Skeletal muscle tissue (tissue), 3 donors: ENCODE measurements at regions not wholly inside any gene's neighbourhood (a gene's known extent, or its start where the extent isn't known, plus 50 kb on each side); places are given as distances from the start of the nearest gene placed in this dataset.
A peak's percentile ranks its signal among the peaks of the same experiment; 100 is the strongest.

Experiments used
- H3K27ac ChIP-seq: one replicate; pipeline ENCODE4 v1.7.0; 2013; ENCODE audit warnings: mild to moderate bottlenecking, low read depth, low read length, inconsistent platforms
- H3K27me3 ChIP-seq, 3 donors: one replicate each; pipeline ENCODE4 v1.7.0; 2013; ENCODE audit warnings: low read length in 3 of 3; ENCODE audit not compliant: control insufficient read depth in 3 of 3, insufficient read depth in 3 of 3
- H3K36me3 ChIP-seq, 3 donors: one replicate each; pipeline ENCODE4 v1.7.0; 2013; ENCODE audit warnings: low read length in 3 of 3; ENCODE audit not compliant: control insufficient read depth in 3 of 3, insufficient read depth in 3 of 3
- H3K4me1 ChIP-seq, 3 donors: one replicate each; pipeline ENCODE4 v1.7.0; 2013; ENCODE audit warnings: low read length in 3 of 3, mild to moderate bottlenecking in 3 of 3; ENCODE audit not compliant: control insufficient read depth in 3 of 3, insufficient read depth in 3 of 3
- H3K4me3 ChIP-seq, 3 donors: one replicate each; pipeline ENCODE4 v1.7.0; 2013; ENCODE audit warnings: low read length in 3 of 3
- H3K9ac ChIP-seq, 3 donors: one replicate each; pipeline ENCODE4 v1.7.0; 2013; ENCODE audit warnings: low read length in 3 of 3, mild to moderate bottlenecking in 3 of 3, moderate library complexity in 2 of 3, low read depth in 1 of 3
- H3K9me3 ChIP-seq, 3 donors: one replicate each; pipeline ENCODE4 v1.7.0; 2013; ENCODE audit warnings: low read length in 3 of 3; ENCODE audit not compliant: control insufficient read depth in 3 of 3
- donor health status: Osteomylitis.

DNA sequence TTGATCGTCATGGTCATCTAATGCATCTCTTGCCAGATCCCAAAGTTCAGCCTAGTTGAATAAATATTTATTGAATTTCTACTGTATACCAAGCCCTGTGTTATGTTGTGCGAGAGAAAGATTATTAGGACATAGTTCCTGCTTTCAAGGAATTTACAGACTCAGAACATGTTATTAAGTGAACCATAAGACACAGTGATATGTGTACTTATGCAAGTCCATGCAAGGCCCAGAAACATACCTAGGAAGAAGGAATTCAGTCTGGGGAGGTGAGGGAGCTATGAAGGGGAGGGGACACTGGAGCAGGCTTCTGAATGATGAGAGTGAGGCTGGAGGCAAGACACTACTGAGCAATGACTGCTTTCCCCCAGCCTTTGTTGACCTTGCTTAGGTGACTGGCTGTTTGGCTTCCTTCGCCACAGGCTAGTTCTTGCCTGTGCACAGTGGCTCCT is 81.4 kb downstream of the ACAA2 start:
- peaks cover 5 to 14% (median 8%) of the 10 kb centered on the region in 3 donors for H3K4me1 ChIP-seq
- no peaks in the 10 kb centered on the region for H3K9me3 ChIP-seq
- H3K9ac ChIP-seq = no peak overlapping the region
- no peak overlapping the region for H3K4me3 ChIP-seq
- no peaks in the 10 kb centered on the region for H3K36me3 ChIP-seq
- peaks cover 0 to 2% (median 0%) of the 10 kb centered on the region in 3 donors for H3K27me3 ChIP-seq
- H3K27ac ChIP-seq = no peak overlapping the region

DNA sequence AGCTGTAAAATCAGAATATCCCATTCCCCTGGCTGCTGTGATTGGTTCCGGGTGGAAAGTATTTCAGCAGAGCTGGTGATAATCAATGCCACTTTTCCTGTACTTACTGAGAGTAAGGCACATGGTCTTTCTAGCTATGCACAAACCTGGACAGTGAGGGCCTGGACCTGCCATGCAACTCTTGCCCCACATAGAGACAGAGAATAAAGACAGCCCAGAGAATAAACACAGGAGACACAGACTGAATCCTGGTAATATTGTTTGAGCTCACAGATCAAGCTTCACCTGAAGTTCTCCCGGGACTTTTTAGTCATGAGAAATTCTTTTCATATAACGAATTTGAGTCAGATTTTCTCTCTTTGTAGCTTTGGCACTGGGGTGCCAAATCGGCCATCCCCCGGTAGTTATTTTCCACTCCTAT is 81.9 kb downstream of the ACAA2 start:
- Histone ChIP-seq H3K9me3 (no peaks in the 10 kb centered on the region), H3K27ac (no peak overlapping the region), H3K36me3 (no peaks in the 10 kb centered on the region), H3K4me3 (no peak overlapping the region), H3K4me1 (peaks cover 5 to 17% (median 8%) of the 10 kb centered on the region in 3 donors), H3K27me3 (no peaks in the 10 kb centered on the region), H3K9ac (no peak overlapping the region)

DNA sequence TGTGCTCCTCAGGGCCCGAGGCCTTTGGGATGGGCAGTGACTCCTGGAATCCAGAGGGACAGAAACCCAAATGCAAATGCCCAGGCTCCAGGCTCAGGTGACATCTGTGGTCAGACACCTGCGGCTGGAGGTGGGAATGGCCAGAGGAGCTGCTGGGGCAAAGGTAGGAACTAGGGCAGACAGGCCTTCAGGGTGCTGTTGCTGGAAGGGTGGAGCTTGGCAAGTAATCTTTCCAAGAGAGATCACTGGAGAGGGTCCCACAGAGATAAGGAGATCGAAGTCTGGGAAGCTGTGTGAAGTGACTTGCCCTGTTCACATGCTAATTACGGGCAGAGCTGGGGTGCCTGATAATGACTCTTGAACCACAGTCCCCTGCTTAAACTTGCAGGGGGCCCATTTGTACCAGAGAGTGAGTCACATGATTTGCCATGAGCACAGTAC is 82.4 kb downstream of the ACAA2 start:
- no peaks in the 10 kb centered on the region for H3K9me3 ChIP-seq
- H3K9ac ChIP-seq = no peak overlapping the region
- H3K4me3 ChIP-seq = no peak overlapping the region
- H3K27me3 ChIP-seq = no peaks in the 10 kb centered on the region
- peaks cover 5 to 19% (median 8%) of the 10 kb centered on the region in 3 donors for H3K4me1 ChIP-seq
- H3K36me3 ChIP-seq = no peaks in the 10 kb centered on the region
- H3K27ac ChIP-seq = no peak overlapping the region

DNA sequence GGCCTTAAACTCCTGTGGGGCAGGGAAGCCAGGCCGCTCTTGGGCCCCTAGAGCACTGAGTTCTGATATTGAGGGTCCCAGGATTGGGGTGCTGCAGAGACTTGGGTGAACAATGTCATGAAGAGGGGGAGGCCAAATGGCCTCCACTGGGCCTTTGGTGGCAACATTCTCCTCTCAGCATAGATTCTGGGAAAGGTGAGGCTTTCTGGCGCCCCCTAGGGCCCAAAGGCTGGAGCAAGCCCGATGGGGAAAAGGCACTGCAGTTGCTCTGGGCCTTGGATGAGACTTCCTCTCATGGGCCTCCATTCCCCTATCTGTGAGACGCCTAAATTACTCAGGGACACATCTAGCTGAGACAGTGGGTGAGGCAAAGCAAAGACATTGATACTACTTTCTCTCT is 84.8 kb downstream of the ACAA2 start:
- Histone ChIP-seq H3K27ac (no peak overlapping the region), H3K27me3 (no peaks in the 10 kb centered on the region), H3K4me3 (no peak overlapping the region), H3K9ac (no peak overlapping the region), H3K9me3 (no peaks in the 10 kb centered on the region), H3K4me1 (peaks cover 5 to 19% (median 8%) of the 10 kb centered on the region in 3 donors), H3K36me3 (no peaks in the 10 kb centered on the region)

DNA sequence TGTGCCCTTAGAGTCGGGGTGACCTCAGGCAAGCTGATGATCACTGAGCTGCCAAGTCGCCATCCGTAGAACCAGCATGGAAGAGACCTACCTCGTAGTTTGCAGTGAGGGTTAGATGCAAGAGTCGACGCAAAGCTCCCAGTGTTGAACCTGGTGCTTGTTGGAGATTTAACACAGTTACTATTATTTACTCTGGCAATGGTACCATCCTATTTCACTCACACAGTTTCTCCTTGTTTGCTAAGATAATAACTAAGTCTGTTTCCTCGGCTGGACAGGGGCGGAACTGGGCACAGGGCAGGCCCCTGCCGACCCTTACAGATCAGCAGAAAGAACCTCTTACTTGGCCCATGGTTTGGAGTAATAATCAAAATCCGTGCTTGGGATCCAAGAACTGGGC is 85.5 kb downstream of the ACAA2 start:
- H3K4me1 ChIP-seq = peaks cover 5 to 19% (median 8%) of the 10 kb centered on the region in 3 donors
- no peak overlapping the region for H3K9ac ChIP-seq
- H3K36me3 ChIP-seq = no peaks in the 10 kb centered on the region
- peak overlapping the region; percentile 40 for H3K27ac ChIP-seq
- no peak overlapping the region for H3K4me3 ChIP-seq
- H3K27me3 ChIP-seq = no peaks in the 10 kb centered on the region
- no peaks in the 10 kb centered on the region for H3K9me3 ChIP-seq

DNA sequence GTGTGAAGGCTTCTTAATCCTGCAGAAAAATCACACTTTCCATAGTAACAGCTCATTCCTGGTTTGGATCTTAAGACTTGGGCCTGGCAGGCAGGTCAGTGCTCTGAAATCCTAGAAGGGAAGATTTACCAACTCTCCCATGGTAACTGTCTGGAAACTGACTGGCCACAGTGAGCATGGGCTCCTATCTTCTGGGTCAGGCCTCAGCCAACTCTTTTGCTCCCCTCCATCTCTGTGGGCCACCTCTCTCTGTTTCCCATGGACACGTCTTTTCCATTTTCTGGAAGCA is 86.7 kb downstream of the ACAA2 start:
- Histone ChIP-seq H3K27ac (peak overlapping the region; percentile 40), H3K4me3 (no peak overlapping the region), H3K9ac (peak overlapping the region in 1 of 3 donors; percentile 16), H3K4me1 (peaks cover 5 to 19% (median 8%) of the 10 kb centered on the region in 3 donors), H3K9me3 (no peaks in the 10 kb centered on the region), H3K27me3 (no peaks in the 10 kb centered on the region), H3K36me3 (no peaks in the 10 kb centered on the region)

DNA sequence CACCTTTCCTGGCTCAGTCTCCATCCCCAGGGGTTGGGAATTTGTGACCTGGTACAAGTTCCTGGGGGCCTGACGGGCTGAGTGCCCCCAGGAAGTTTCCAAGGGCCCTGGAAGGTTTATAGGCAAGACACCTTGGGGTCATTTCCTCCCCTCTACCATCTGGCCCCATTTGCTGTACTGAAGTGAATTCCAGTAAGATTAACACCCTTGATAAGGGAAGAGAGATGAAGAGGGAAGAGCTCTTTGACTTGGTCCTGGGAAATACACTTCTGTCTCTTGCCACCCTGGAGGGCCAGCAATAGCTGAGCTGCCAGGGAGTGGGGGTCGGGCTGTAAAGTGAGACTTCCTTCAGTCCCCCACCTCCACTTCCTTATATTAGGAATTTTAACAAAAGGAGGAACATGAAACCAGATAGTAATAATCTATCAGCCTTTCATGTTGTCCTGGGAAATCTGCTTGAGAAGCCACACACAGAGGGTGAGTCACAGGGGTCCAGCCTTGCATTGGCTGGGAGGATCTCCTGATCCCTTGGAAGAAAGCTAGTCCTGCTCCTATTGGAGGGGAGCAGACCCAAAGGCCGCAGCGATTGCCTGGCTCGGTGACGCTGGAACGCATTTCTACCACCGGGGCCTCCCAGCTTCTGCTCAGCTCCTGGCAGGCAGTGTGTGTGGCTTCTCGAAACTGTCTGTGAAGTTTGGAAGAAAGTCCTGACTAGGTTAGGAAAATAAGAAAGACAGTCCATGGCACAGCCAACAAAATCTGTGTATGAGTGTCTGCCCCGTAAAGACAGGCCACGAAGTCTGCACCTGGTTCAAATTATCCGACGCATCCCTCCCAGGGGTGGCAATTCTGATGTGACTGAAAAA is 87.3 kb downstream of the ACAA2 start:
- Histone ChIP-seq H3K4me1 (peaks cover 5 to 19% (median 8%) of the 10 kb centered on the region in 3 donors), H3K36me3 (no peaks in the 10 kb centered on the region), H3K9me3 (no peaks in the 10 kb centered on the region), H3K27ac (peak overlapping the region; percentile 40), H3K9ac (no peak overlapping the region), H3K27me3 (no peaks in the 10 kb centered on the region), H3K4me3 (no peak overlapping the region)

DNA sequence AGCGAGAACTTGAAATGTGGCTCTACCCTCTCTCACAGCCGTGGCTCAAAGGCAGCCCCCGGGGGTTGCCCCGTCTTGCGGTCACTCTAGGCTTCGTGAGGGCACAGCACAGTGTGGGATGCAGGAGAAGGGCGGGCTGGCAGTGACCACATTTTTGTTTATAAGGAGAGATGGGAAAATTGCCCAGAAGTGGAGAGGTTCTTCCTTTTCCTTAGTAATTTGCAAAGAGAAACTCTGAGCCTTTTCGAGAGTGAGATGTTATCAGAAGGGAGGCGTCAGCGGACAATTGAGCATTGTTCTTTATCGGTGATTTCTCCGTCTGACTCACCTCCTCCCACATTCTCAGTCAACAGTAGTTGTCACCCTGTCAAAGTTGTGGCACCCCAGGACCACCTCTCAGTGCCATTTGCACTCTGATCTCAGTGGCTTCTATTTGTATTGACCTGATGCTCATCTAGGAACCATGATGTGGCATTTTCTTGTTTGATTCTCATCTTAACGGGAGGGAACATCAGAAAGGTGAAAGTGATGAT is 89.6 kb downstream of the ACAA2 start:
- Histone ChIP-seq H3K4me3 (no peak overlapping the region), H3K27me3 (no peaks in the 10 kb centered on the region), H3K9me3 (no peaks in the 10 kb centered on the region), H3K36me3 (no peaks in the 10 kb centered on the region), H3K9ac (no peak overlapping the region), H3K27ac (no peak overlapping the region), H3K4me1 (peaks cover 0 to 8% (median 0%) of the 10 kb centered on the region in 3 donors)

DNA sequence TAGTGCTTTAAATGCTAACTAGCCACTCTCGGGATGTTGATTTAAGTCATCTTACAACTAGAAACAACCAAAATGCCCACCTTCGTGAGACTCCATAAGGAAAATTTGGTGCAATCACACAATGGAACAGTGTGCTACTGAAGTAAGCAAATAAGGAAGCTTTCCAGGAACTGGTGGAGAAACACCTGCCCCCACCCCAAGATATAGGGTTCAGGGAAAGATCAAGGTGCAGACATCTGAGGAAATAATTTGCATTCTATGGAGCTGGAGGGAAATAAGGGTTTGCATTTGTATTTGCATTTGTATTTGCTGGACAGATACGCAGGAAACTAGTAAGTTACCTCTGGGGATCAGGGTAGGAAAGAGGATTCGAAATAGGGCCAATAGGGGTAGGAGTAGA is 90.9 kb downstream of the ACAA2 start:
- H3K9ac ChIP-seq = no peak overlapping the region

DNA sequence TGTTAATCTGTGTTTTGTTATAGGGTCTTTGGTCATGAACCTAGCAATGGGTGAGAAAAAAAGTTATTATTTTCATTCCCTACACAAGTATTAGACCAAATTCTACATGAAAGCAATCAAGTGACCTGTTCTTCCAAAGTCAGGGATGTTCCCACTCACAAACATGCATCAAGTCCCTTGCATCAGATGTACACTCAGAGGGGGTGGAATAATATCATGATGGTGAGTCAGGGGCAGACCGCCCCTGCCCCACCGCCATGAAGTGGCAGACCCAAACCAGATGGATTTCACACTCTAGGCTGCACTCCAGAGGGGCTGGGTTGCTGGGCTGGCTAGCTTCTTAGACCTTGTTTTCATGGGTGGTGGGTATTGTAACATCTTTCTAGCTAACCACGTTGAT is 91.4 kb downstream of the ACAA2 start:
- no peaks in the 10 kb centered on the region for H3K27me3 ChIP-seq
- H3K36me3 ChIP-seq = no peaks in the 10 kb centered on the region
- H3K4me1 ChIP-seq = peaks cover 0 to 5% (median 0%) of the 10 kb centered on the region in 3 donors
- H3K4me3 ChIP-seq = no peak overlapping the region
- no peak overlapping the region for H3K9ac ChIP-seq
- no peaks in the 10 kb centered on the region for H3K9me3 ChIP-seq
- no peak overlapping the region for H3K27ac ChIP-seq

More for the DNA sequence above, 90.9 kb downstream of the ACAA2 start:
- Histone ChIP-seq H3K9me3 (no peaks in the 10 kb centered on the region), H3K36me3 (no peaks in the 10 kb centered on the region), H3K27me3 (no peaks in the 10 kb centered on the region), H3K4me3 (no peak overlapping the region), H3K27ac (no peak overlapping the region), H3K4me1 (peaks cover 0 to 6% (median 0%) of the 10 kb centered on the region in 3 donors)
